HCT116 (cell line): ENCODE measurements at regions not wholly inside any gene's neighbourhood (a gene's known extent, or its start where the extent isn't known, plus 50 kb on each side); places are given as distances from the start of the nearest gene placed in this dataset.

ENCODE experiments used
- ATAC-seq: fragments of 200-7000 bp; cut with Tn5 transposase; 2 replicates; pipeline ENCODE4 v1.9.1; 2020; ENCODE audit warnings: mild to moderate bottlenecking, moderate library complexity
- BruUV-seq: library from RNA; stranded (reverse); fragments of 400-500 nt; replicated peaks from 2 replicates; lab custom pipeline; 2021; lab: Mats Ljungman, UMichigan
- CTCF ChIA-PET: fragments of 300-600 bp; sonication (Branson Sonifier 250); formaldehyde crosslinking; loops from one replicate; lab custom pipeline; 2021; ENCODE audit warnings: antibody characterized with exemption; lab: Charles Lee
- POLR2A ChIA-PET: fragments of 300-600, 350-600 bp; sonication (Branson Sonifier 250); formaldehyde crosslinking; loops from one replicate; lab custom pipeline; 2021; ENCODE audit warnings: antibody characterized with exemption; lab: Charles Lee
- RAD21 ChIA-PET, 2 experiments: fragments of 300-600 bp; sonication (Branson Sonifier 250); formaldehyde crosslinking; loops; one replicate each; lab custom pipeline; 2023; ENCODE audit warnings: low total read pairs in 2 of 2; ENCODE audit not compliant: uncharacterized antibody in 2 of 2, unreplicated experiment in 2 of 2, low non-redundant PET in 1 of 2; lab: Charles Lee
- DNase-seq: peaks from one replicate; pipeline ENCODE4 v3.0.0-alpha.2; 2010; ENCODE audit warnings: low read depth, low spot score
- H2AFZ ChIP-seq: fragments of 200-600 bp; shearing (Covaris generic), sonication (generic); 2 replicates; pipeline ENCODE4 v1.6.1; 2017; ENCODE audit warnings: low read depth, mixed run types, mixed read lengths, antibody characterized with exemption, low read length; ENCODE audit not compliant: poor library complexity, severe bottlenecking
- H3K27ac ChIP-seq: 2 replicates; pipeline ENCODE4 v1.5.1; 2012; ENCODE audit warnings: low read depth, low read length
- H3K27me3 ChIP-seq: fragments of 200-600 bp; sonication (generic); 2 replicates; pipeline ENCODE4 v1.6.1; 2016; ENCODE audit warnings: mixed run types, low read length, mixed read lengths; ENCODE audit not compliant: insufficient read depth
- H3K36me3 ChIP-seq, 2 experiments: fragments of 200-500 bp in 1 of 2; fragments of 200-600 bp in 1 of 2; sonication (Bioruptor generic) in 1 of 2; sonication (generic) in 1 of 2; 2 replicates each; pipeline versions ENCODE4 v1.5.1 to v1.6.1; 2014 to 2016; ENCODE audit warnings: low read length in 2 of 2, inconsistent platforms in 1 of 2, mixed read lengths in 1 of 2, mixed run types in 1 of 2; ENCODE audit not compliant: insufficient read depth in 2 of 2, control insufficient read depth in 1 of 2
- H3K4me1 ChIP-seq, 2 experiments: fragments of 200-600 bp in 1 of 2; sonication (generic) in 1 of 2; 2 replicates each; pipeline versions ENCODE4 v1.5.1 to v1.6.1; 2012 to 2017; ENCODE audit warnings: low read length in 2 of 2, inconsistent platforms in 1 of 2, mild to moderate bottlenecking in 1 of 2, mixed read lengths in 1 of 2, mixed run types in 1 of 2, moderate library complexity in 1 of 2; ENCODE audit not compliant: insufficient read depth in 2 of 2, control insufficient read depth in 1 of 2
- H3K4me2 ChIP-seq: fragments of 200-600 bp; sonication (generic); 2 replicates; pipeline ENCODE4 v1.6.1; 2017; ENCODE audit warnings: mixed run types, low read length, mixed read lengths
- H3K4me3 ChIP-seq, 2 experiments: fragments of 200-600 bp in 1 of 2; sonication (generic) in 1 of 2; replicated peaks in 1 of 2; 2 replicates each; pipeline ENCODE4 v1.5.1; 2011 to 2016; ENCODE audit warnings: low read length in 2 of 2, control low read depth in 1 of 2, low read depth in 1 of 2, mild to moderate bottlenecking in 1 of 2, mixed read lengths in 1 of 2, mixed run types in 1 of 2
- H3K79me2 ChIP-seq: fragments of 200-600 bp; sonication (generic); 2 replicates; pipeline ENCODE4 v1.6.1; 2017; ENCODE audit warnings: mild to moderate bottlenecking, mixed run types, low read length, moderate library complexity, mixed read lengths; ENCODE audit not compliant: insufficient read depth
- H3K9ac ChIP-seq: fragments of 200-600 bp; sonication (generic); 2 replicates; pipeline ENCODE4 v1.6.1; 2016; ENCODE audit warnings: low read length, mixed read lengths
- H3K9me2 ChIP-seq: fragments of 200-600 bp; sonication (generic), shearing (Covaris generic); 2 replicates; pipeline ENCODE4 v1.6.1; 2017; ENCODE audit warnings: mixed run types, mild to moderate bottlenecking, moderate library complexity; ENCODE audit not compliant: insufficient read depth
- H3K9me3 ChIP-seq, 2 experiments: fragments of 200-500 bp in 1 of 2; fragments of 200-600 bp in 1 of 2; sonication (Bioruptor generic) in 1 of 2; sonication (generic) in 1 of 2; 2 replicates each; pipeline ENCODE4 v1.6.1; 2014 to 2017; ENCODE audit warnings: low read length in 2 of 2, mixed read lengths in 2 of 2, inconsistent platforms in 1 of 2, low read depth in 1 of 2, mild to moderate bottlenecking in 1 of 2, mixed run types in 1 of 2, moderate library complexity in 1 of 2; ENCODE audit not compliant: control insufficient read depth in 1 of 2, insufficient read depth in 1 of 2
- H4K20me1 ChIP-seq: fragments of 200-600 bp; sonication (generic), shearing (Covaris generic); 2 replicates; pipeline ENCODE4 v1.6.1; 2017; ENCODE audit warnings: mixed run types, mild to moderate bottlenecking, moderate library complexity; ENCODE audit not compliant: insufficient read depth
- CEBPB ChIP-seq: IDR thresholded peaks from 2 replicates; pipeline ENCODE4 v1.6.1; 2012; ENCODE audit warnings: low read depth
- EGR1 ChIP-seq: IDR thresholded peaks from 2 replicates; pipeline ENCODE4 v1.6.1; 2012; ENCODE audit warnings: low read depth
- ELF1 ChIP-seq: IDR thresholded peaks from 2 replicates; pipeline ENCODE4 v1.6.1; 2012; ENCODE audit warnings: low read depth, borderline replicate concordance
- EZH2 ChIP-seq: fragments of 200-600 bp; sonication (generic); IDR thresholded peaks from 2 replicates; pipeline ENCODE4 v1.6.1; 2017; ENCODE audit warnings: antibody characterized with exemption, mixed run types
- FOSL1 ChIP-seq: IDR thresholded peaks from 2 replicates; pipeline ENCODE4 v1.6.1; 2012; ENCODE audit warnings: low read depth
- JUND ChIP-seq: IDR thresholded peaks from 2 replicates; pipeline ENCODE4 v1.6.1; 2012
- POLR2A ChIP-seq: IDR thresholded peaks from 2 replicates; pipeline ENCODE4 v1.7.0; 2011; ENCODE audit warnings: borderline replicate concordance; ENCODE audit not compliant: insufficient read depth, insufficient read length; ENCODE audit errors: extremely low read depth
- RAD21 ChIP-seq: IDR thresholded peaks from 2 replicates; pipeline ENCODE4 v1.6.1; 2012; ENCODE audit warnings: low read depth, mild to moderate bottlenecking
- SIN3A ChIP-seq: IDR thresholded peaks from 2 replicates; pipeline ENCODE4 v1.6.1; 2012; ENCODE audit warnings: low read depth
- SP1 ChIP-seq: IDR thresholded peaks from 2 replicates; pipeline ENCODE4 v1.6.1; 2012; ENCODE audit warnings: low read depth
- TCF7L2 ChIP-seq: IDR thresholded peaks from 2 replicates; pipeline ENCODE4 v1.7.0; 2011; ENCODE audit warnings: borderline replicate concordance, inconsistent platforms; ENCODE audit not compliant: insufficient read depth, insufficient read length; ENCODE audit errors: extremely low read depth
- YY1 ChIP-seq: IDR thresholded peaks from 2 replicates; pipeline ENCODE4 v1.6.1; 2011; ENCODE audit warnings: low read length, low read depth, moderate library complexity, mild to moderate bottlenecking; ENCODE audit not compliant: insufficient replicate concordance; ENCODE audit errors: extremely low read depth
- ZFX ChIP-seq: fragments of 450-650 bp; IDR thresholded peaks from 2 replicates; pipeline ENCODE4 v1.6.1; 2017
- intact Hi-C: fragments of 100-400 bp; cut with micrococcal nuclease; formaldehyde crosslinking; loops from 2 replicates; pipeline ENCODE4 v1.10.0; 2022
- TF ChIP-seq, protein P1 (sequence below): IDR thresholded peaks from 2 replicates; pipeline ENCODE4 v1.6.1; 2012
- TF ChIP-seq, protein P2 (sequence below), 3 experiments: fragments of 200-600 bp in 1 of 3; sonication (generic) in 1 of 3; IDR thresholded peaks in 2 of 3; conservative IDR thresholded peaks in 1 of 3; 2 replicates each; pipeline ENCODE4 v1.5.1; 2012 to 2017; ENCODE audit warnings: low read depth in 2 of 3, low read length in 2 of 3, antibody characterized with exemption in 1 of 3, borderline replicate concordance in 1 of 3, control low read depth in 1 of 3, mild to moderate bottlenecking in 1 of 3, mixed read lengths in 1 of 3, mixed run types in 1 of 3, moderate library complexity in 1 of 3; ENCODE audit not compliant: insufficient read depth in 1 of 3
- TF ChIP-seq, protein P3 (sequence below): IDR thresholded peaks from 2 replicates; pipeline ENCODE4 v1.6.1; 2012; ENCODE audit warnings: low read depth

DNA sequence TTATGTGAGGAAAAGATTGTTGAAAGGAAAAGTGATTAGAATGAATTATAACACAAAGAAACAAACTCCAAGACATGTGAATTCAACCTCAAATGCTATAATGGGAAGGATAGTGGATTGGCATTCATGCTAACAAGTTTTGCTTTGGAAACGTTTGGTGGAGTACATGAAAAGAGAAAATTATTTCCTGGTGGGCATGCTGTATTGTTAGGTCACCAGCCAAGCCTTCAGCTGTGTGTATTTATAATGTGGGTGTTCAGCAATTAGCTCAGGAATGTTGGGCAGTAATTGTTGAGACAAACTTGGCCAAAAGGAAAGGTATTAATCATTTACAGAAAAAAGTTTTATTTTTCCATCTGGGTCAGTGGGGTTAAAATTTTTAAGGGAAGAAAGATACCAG is 198.9 kb upstream of the ARSJ start:
- POLR2A ChIA-PET: no interaction called here

More for the DNA sequence above, 198.9 kb upstream of the ARSJ start:
- BruUV-seq: no TSS peak
- H3K4me1 ChIP-seq: no peaks in the 10 kb centered on the region; a peak in 1 of 4 replicates
- H4K20me1 ChIP-seq: no peaks in the 10 kb centered on the region
- ChIA-PET RAD21 (no interaction called here), CTCF (no interaction called here)
- intact Hi-C loops: no loop called here
- H3K27ac ChIP-seq: no peak overlapping the region
- H3K79me2 ChIP-seq: no peaks in the 10 kb centered on the region
- H3K9ac ChIP-seq: no peak overlapping the region
- H3K36me3 ChIP-seq: no peaks in the 10 kb centered on the region
- ATAC-seq (no peak), DNase-seq (no peak)
- H3K9me2 ChIP-seq: no peaks in the 10 kb centered on the region
- no peak overlapping the region for H3K4me3 ChIP-seq
- H3K27me3 ChIP-seq: no peaks in the 10 kb centered on the region
- TF ChIP-seq RAD21 (no peak), SP1 (no peak), EZH2 (no peak), ELF1 (no peak), SIN3A (no peak), POLR2A (no peak), FOSL1 (no peak), TCF7L2 (no peak), JUND (no peak), EGR1 (no peak), ZFX (no peak), YY1 (no peak), CEBPB (no peak)
- TF ChIP-seq, protein P1, sequence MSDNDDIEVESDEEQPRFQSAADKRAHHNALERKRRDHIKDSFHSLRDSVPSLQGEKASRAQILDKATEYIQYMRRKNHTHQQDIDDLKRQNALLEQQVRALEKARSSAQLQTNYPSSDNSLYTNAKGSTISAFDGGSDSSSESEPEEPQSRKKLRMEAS: no peak
- TF ChIP-seq, protein P2, sequence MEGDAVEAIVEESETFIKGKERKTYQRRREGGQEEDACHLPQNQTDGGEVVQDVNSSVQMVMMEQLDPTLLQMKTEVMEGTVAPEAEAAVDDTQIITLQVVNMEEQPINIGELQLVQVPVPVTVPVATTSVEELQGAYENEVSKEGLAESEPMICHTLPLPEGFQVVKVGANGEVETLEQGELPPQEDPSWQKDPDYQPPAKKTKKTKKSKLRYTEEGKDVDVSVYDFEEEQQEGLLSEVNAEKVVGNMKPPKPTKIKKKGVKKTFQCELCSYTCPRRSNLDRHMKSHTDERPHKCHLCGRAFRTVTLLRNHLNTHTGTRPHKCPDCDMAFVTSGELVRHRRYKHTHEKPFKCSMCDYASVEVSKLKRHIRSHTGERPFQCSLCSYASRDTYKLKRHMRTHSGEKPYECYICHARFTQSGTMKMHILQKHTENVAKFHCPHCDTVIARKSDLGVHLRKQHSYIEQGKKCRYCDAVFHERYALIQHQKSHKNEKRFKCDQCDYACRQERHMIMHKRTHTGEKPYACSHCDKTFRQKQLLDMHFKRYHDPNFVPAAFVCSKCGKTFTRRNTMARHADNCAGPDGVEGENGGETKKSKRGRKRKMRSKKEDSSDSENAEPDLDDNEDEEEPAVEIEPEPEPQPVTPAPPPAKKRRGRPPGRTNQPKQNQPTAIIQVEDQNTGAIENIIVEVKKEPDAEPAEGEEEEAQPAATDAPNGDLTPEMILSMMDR (IDR thresholded peaks at IDR 0.05 in 2 of 3, conservative IDR thresholded peaks at IDR 0.05 in 1 of 3; ENCODE audit: borderline replicate concordance in 1 of 3, insufficient read depth in 1 of 3, low read depth in 2 of 3, low read length in 2 of 3): no peak
- TF ChIP-seq, protein P3, sequence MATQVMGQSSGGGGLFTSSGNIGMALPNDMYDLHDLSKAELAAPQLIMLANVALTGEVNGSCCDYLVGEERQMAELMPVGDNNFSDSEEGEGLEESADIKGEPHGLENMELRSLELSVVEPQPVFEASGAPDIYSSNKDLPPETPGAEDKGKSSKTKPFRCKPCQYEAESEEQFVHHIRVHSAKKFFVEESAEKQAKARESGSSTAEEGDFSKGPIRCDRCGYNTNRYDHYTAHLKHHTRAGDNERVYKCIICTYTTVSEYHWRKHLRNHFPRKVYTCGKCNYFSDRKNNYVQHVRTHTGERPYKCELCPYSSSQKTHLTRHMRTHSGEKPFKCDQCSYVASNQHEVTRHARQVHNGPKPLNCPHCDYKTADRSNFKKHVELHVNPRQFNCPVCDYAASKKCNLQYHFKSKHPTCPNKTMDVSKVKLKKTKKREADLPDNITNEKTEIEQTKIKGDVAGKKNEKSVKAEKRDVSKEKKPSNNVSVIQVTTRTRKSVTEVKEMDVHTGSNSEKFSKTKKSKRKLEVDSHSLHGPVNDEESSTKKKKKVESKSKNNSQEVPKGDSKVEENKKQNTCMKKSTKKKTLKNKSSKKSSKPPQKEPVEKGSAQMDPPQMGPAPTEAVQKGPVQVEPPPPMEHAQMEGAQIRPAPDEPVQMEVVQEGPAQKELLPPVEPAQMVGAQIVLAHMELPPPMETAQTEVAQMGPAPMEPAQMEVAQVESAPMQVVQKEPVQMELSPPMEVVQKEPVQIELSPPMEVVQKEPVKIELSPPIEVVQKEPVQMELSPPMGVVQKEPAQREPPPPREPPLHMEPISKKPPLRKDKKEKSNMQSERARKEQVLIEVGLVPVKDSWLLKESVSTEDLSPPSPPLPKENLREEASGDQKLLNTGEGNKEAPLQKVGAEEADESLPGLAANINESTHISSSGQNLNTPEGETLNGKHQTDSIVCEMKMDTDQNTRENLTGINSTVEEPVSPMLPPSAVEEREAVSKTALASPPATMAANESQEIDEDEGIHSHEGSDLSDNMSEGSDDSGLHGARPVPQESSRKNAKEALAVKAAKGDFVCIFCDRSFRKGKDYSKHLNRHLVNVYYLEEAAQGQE: no peak
- TF ChIP-seq, all 23 proteins: peak for 0
- H3K4me2 ChIP-seq: no peak overlapping the region
- H2AFZ ChIP-seq: no peak overlapping the region
- H3K9me3 ChIP-seq: 0 out of 4 replicates have a peak, but pooled peaks cover 0 to 3% of the 10 kb centered on the region in 2 experiments
